BJ (cell line): ENCODE measurements at regions not wholly inside any gene's neighbourhood (a gene's known extent, or its start where the extent isn't known, plus 50 kb on each side); places are given as distances from the start of the nearest gene placed in this dataset.

Experiments used
- CTCF ChIA-PET: fragments of 350-600 bp; formaldehyde crosslinking; extraction: SDS; loops from one replicate; lab custom pipeline; 2021; ENCODE audit warnings: antibody characterized with exemption, inconsistent platforms; lab: Yijun Ruan, JAX
- POLR2A ChIA-PET: fragments of 300-600 bp; sonication (Branson Sonifier 250); formaldehyde crosslinking; extraction: SDS; loops from one replicate; lab custom pipeline; 2021; ENCODE audit warnings: antibody characterized with exemption; lab: Charles Lee
- DNase-seq: peaks from one replicate; pipeline ENCODE4 v3.0.0-alpha.2; 2011; ENCODE audit warnings: low read depth
- H3K27me3 ChIP-seq: 2 replicates; pipeline ENCODE4 v1.6.0; 2011; ENCODE audit warnings: low read length; ENCODE audit not compliant: control insufficient read depth, insufficient read depth
- H3K36me3 ChIP-seq: 2 replicates; pipeline ENCODE4 v1.5.1; 2011; ENCODE audit warnings: low read length; ENCODE audit not compliant: control insufficient read depth, insufficient read depth
- H3K4me3 ChIP-seq: 2 replicates; pipeline ENCODE4 v1.5.1; 2011; ENCODE audit warnings: low read depth, mild to moderate bottlenecking, control low read depth, low read length
- TF ChIP-seq, protein P1 (sequence below): IDR thresholded peaks from 2 replicates; pipeline ENCODE4 v1.5.1; 2011; ENCODE audit warnings: low read depth, mild to moderate bottlenecking, control low read depth, inconsistent platforms, low read length, moderate library complexity; ENCODE audit not compliant: insufficient read depth

- Histone ChIP-seq H3K36me3 (no peaks in the 10 kb centered on the region), H3K4me3 (no peak overlapping the region), H3K27me3 (no peaks in the 10 kb centered on the region)
- ChIA-PET CTCF (no interaction called here), POLR2A (no interaction called here)
- no peak for DNase-seq
- TF ChIP-seq, protein P1, sequence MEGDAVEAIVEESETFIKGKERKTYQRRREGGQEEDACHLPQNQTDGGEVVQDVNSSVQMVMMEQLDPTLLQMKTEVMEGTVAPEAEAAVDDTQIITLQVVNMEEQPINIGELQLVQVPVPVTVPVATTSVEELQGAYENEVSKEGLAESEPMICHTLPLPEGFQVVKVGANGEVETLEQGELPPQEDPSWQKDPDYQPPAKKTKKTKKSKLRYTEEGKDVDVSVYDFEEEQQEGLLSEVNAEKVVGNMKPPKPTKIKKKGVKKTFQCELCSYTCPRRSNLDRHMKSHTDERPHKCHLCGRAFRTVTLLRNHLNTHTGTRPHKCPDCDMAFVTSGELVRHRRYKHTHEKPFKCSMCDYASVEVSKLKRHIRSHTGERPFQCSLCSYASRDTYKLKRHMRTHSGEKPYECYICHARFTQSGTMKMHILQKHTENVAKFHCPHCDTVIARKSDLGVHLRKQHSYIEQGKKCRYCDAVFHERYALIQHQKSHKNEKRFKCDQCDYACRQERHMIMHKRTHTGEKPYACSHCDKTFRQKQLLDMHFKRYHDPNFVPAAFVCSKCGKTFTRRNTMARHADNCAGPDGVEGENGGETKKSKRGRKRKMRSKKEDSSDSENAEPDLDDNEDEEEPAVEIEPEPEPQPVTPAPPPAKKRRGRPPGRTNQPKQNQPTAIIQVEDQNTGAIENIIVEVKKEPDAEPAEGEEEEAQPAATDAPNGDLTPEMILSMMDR, result no peak
Observed at GRCh38 chr2:16430846-16431245, 234.8 kb downstream of the CYRIA start.

DNA sequence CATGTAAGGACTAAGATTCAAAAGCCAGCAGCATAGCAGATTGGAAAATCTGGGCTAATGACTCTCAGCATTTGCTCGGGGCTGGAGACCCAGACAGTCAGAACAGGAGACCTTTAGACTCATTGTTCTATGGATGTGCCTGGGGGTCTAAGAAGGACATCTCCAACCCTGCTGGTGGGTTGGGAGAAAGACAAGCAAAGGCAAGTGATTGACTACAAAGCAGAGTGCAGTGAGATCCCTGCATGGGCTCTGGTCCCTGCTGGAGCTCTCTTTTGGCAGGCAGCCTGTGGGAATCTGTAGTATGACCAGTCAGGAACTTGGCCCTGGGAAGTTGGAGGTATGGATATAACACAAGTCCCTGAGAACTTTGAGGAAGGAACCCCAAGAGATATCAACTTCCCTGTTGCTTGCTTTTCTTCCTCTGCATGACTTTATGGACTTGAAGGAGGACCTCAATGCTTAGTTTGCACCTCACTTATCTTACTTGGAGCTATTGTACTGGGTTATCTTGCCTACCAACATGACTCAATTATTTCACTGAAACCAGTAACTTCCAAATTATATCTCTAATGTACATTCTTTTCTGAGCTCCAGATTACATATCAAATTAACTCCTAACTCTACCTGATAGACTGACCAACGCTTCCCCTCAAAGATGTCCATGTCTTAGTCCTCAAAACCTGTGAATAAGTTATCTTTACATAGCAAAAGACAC, 236.0 kb downstream of the CYRIA start:
- Histone ChIP-seq H3K27me3 (no peaks in the 10 kb centered on the region), H3K36me3 (no peaks in the 10 kb centered on the region), H3K4me3 (no peak overlapping the region)
- ChIA-PET POLR2A (no interaction called here), CTCF (no interaction called here)
- TF ChIP-seq, protein P1, result no peak
- no peak for DNase-seq

GRCh38 chr2:16429002-16429401, 236.6 kb downstream of the CYRIA start:
- CTCF ChIA-PET, result no interaction called here
- POLR2A ChIA-PET, result no interaction called here
- no peak for DNase-seq
- TF ChIP-seq, protein P1, result no peak
- no peaks in the 10 kb centered on the region for H3K27me3 ChIP-seq
- H3K4me3 ChIP-seq, result no peak overlapping the region
- H3K36me3 ChIP-seq, result no peaks in the 10 kb centered on the region

DNA sequence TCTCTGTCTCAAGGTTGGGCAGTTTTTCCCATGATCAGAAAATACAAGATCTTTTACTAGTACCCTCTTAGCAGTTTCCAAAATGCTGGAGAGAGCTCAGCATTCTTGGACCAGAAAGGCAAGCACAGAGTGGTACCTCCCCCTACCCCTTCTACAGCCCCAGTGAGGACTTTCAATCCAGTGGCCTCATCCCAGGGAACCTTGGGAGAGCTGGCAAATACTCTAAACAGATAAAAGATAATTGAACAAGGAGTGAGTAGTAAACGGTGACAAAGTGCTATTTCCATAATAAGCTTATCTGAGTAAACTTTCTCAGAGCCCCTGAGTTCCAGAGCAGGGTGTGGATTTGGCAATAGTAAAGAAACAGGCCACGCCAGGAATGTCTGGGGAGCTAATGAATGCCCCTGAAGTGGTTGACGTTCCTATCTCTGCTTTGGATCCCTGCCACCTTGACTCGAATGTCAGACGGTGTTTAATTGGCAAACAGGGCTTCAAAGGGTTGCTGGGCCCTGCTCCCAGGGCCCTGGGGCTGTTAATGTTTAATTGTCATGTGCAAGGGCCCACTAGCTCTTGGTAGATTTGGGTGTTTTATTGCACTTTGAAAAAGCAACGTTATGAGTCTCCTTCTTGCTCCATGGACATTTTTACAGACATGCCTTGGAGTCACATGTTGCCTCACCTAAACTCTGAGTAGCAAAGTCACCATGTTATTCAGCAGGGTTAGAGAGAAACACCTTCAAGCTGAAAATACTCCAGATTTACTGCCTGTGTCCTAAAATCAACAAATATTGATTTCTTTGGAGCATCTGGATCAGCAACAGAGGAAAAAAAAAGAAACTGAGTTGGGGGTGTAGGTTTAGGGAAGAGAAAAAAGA, 239.9 kb downstream of the CYRIA start:
- Histone ChIP-seq H3K27me3 (no peaks in the 10 kb centered on the region), H3K4me3 (no peak overlapping the region), H3K36me3 (no peaks in the 10 kb centered on the region)
- DNase-seq, result no peak
- TF ChIP-seq, protein P1, result no peak
- POLR2A ChIA-PET, result no interaction called here
- CTCF ChIA-PET, result no interaction called here

- TF ChIP-seq, protein P1, result no peak
- CTCF ChIA-PET, result no interaction called here
- Histone ChIP-seq H3K4me3 (no peak overlapping the region), H3K27me3 (no peaks in the 10 kb centered on the region), H3K36me3 (no peaks in the 10 kb centered on the region)
- no peak for DNase-seq
- POLR2A ChIA-PET, result no interaction called here
Observed at GRCh38 chr2:16420421-16420820, 245.2 kb downstream of the CYRIA start.
